ENCODE measurements at regions not wholly inside any gene's neighbourhood (a gene's known extent, or its start where the extent isn't known, plus 50 kb on each side); places are given as distances from the start of the nearest gene placed in this dataset.
"Not testable (repeated sequence)": the region's sequence is repeated elsewhere in the genome, so short reads cannot be mapped to it uniquely, and the experiment has no call there.

GRCh38 chr9:38138276-38138675 lies 69.2 kb upstream of the SHB start:
- in situ Hi-C loops (cut with HindIII; ENCODE audit: low sequenced_read_pairs) = loop anchor here (25.0 kb wide), 1 partner anchor 99 kb away; no protein-coding TSS in a partner anchor

GRCh38 chr9:38137342-38137741 lies 68.3 kb upstream of the SHB start:
- in situ Hi-C loops (cut with HindIII; ENCODE audit: low sequenced_read_pairs) = loop anchor here (25.0 kb wide), 1 partner anchor 100 kb away; no protein-coding TSS in a partner anchor

- in situ Hi-C loops (cut with HindIII; ENCODE audit: low sequenced_read_pairs) = loop anchor here (25.0 kb wide), 1 partner anchor 101 kb away; no protein-coding TSS in a partner anchor
These were observed 67.4 kb upstream of the SHB start for GRCh38 chr9:38136386-38136785.

- in situ Hi-C loops (cut with HindIII; ENCODE audit: low sequenced_read_pairs) = loop anchor here (25.0 kb wide), 1 partner anchor 103 kb away; no protein-coding TSS in a partner anchor
These were observed 65.7 kb upstream of the SHB start for GRCh38 chr9:38134611-38135237.

GRCh38 chr9:38133595-38133994 lies 64.6 kb upstream of the SHB start:
- in situ Hi-C loops (cut with HindIII; ENCODE audit: low sequenced_read_pairs) = loop anchor here (25.0 kb wide), 1 partner anchor 104 kb away; no protein-coding TSS in a partner anchor

GRCh38 chr9:38132956-38133355 lies 63.9 kb upstream of the SHB start:
- in situ Hi-C loops (cut with HindIII; ENCODE audit: low sequenced_read_pairs) = loop anchor here (25.0 kb wide), 1 partner anchor 104 kb away; no protein-coding TSS in a partner anchor

GRCh38 chr9:38131729-38132128 lies 62.7 kb upstream of the SHB start:
- in situ Hi-C loops (cut with HindIII; ENCODE audit: low sequenced_read_pairs) = loop anchor here (25.0 kb wide), 1 partner anchor 106 kb away; no protein-coding TSS in a partner anchor

- in situ Hi-C loops (cut with HindIII; ENCODE audit: low sequenced_read_pairs) = loop anchor here (25.0 kb wide), 1 partner anchor 107 kb away; no protein-coding TSS in a partner anchor
These were observed 61.7 kb upstream of the SHB start for GRCh38 chr9:38130724-38131123.

GRCh38 chr9:38129366-38129765 lies 60.3 kb upstream of the SHB start:
- in situ Hi-C loops (cut with HindIII; ENCODE audit: low sequenced_read_pairs) = loop anchor here (25.0 kb wide), 1 partner anchor 108 kb away; no protein-coding TSS in a partner anchor

- in situ Hi-C loops (cut with HindIII; ENCODE audit: low sequenced_read_pairs) = loop anchor here (25.0 kb wide), 1 partner anchor 108 kb away; no protein-coding TSS in a partner anchor
These were observed 59.8 kb upstream of the SHB start for GRCh38 chr9:38128752-38129270.

- in situ Hi-C loops (cut with HindIII; ENCODE audit: low sequenced_read_pairs) = loop anchor here (25.0 kb wide), 1 partner anchor 110 kb away; no protein-coding TSS in a partner anchor
These were observed 58.3 kb upstream of the SHB start for GRCh38 chr9:38127271-38127839.

- in situ Hi-C loops (cut with HindIII; ENCODE audit: low sequenced_read_pairs) = loop anchor here (25.0 kb wide), 1 partner anchor 111 kb away; no protein-coding TSS in a partner anchor
These were observed 57.7 kb upstream of the SHB start for GRCh38 chr9:38126730-38127129.

GRCh38 chr9:38125889-38126288 lies 56.9 kb upstream of the SHB start:
- in situ Hi-C loops (cut with HindIII; ENCODE audit: low sequenced_read_pairs) = loop anchor here (25.0 kb wide), 1 partner anchor 111 kb away; no protein-coding TSS in a partner anchor

GRCh38 chr9:38123359-38123758 lies 54.3 kb upstream of the SHB start:
- in situ Hi-C loops (cut with HindIII; ENCODE audit: low sequenced_read_pairs) = not testable (repeated sequence)

- in situ Hi-C loops (cut with HindIII; ENCODE audit: low sequenced_read_pairs) = no loop called here
These were observed 51.9 kb upstream of the SHB start for GRCh38 chr9:38120961-38121360.

- in situ Hi-C loops (cut with HindIII; ENCODE audit: low sequenced_read_pairs) = no loop called here
These were observed 50.7 kb upstream of the SHB start for GRCh38 chr9:38119560-38120236.

GRCh38 chr9:38118862-38119438 lies 49.9 kb upstream of the SHB start:
- in situ Hi-C loops (cut with HindIII; ENCODE audit: low sequenced_read_pairs) = no loop called here
